GM21515 (cell line): ENCODE measurements at regions not wholly inside any gene's neighbourhood (a gene's known extent, or its start where the extent isn't known, plus 50 kb on each side); places are given as distances from the start of the nearest gene placed in this dataset.
"Not testable (repeated sequence)": the region's sequence is repeated elsewhere in the genome, so short reads cannot be mapped to it uniquely, and the experiment has no call there.

Experiments used
- ATAC-seq: cut with Tn5 transposase; IDR thresholded peaks from one replicate; pipeline ENCODE4 v1.9.1; 2021; ENCODE audit not compliant: unreplicated experiment

- not testable (repeated sequence) for ATAC-seq
These were observed 251.3 kb downstream of the TP53TG3F start for GRCh38 chr16:33710696-33711087.

GRCh38 chr16:33711616-33712015 lies 252.2 kb downstream of the TP53TG3F start:
- not testable (repeated sequence) for ATAC-seq

- ATAC-seq = not testable (repeated sequence)
These were observed 252.9 kb downstream of the TP53TG3F start for GRCh38 chr16:33712308-33712707.

- ATAC-seq = not testable (repeated sequence)
These were observed 253.7 kb downstream of the TP53TG3F start for GRCh38 chr16:33712851-33713709.

- ATAC-seq = not testable (repeated sequence)
These were observed 254.5 kb downstream of the TP53TG3F start for GRCh38 chr16:33713710-33714538.

- ATAC-seq = not testable (repeated sequence)
These were observed 271.8 kb downstream of the TP53TG3F start for GRCh38 chr16:33731167-33731566.

DNA sequence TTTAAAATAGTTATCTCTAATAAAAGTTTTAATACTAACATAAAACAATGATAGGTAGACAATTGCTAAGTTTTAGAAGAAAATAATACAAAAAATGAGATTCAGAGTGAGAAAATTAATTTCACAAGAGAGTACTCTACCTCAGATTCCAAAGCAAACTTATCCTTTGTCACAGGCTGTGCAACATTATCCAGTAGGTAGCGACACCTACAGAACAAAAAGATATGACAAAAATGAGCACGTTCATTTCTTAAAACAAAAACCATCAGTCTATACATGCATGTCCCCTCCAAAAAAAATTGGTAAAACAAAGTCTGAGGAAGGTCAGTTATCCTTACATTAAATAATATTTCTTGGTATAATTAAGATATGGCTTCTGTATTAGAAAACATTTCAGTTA lies 275.2 kb downstream of the TP53TG3F start:
- not testable (repeated sequence) for ATAC-seq

DNA sequence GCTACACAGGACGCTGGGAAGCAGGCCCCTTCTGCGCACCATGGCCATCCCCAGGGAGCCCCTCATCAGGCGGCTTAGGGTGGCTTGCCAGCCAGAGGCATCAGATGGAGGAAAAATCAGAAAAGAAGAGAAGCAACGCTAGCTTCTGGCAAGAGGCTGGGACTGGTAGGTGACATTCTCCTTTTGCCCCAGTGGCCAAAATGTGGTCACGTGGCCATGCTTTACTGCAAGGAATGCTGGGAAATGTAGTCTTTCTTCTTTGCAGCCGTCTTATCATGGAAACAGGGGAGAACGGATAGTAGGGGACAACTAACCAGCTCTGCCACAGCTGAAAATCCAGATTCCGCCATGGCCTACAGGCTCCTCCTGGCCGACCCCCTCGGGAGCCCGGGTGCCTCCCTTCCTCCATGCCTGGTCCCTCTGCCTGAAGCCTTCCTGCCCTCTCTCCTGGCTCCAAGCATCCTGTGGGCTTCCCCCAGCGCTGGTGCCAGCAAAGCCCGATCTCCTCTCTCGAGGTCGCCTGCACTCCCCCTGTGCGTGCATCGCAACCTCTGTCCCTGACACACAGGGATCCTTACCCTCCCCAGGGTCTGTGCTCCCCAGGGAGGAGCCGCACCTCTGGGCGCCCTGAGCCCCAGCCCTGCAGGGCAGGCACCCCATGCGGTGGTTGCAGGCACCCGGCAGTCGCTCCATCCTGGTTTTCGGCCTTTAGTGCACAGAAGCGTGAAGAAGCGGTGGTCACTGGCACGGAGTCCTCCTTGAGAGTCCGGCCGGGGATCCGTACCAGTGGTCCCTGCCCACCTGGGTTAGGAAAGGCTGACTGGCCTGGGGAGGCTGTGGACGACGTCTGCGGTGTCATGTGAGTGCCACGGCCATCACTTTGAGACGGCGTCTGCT lies 307.7 kb downstream of the TP53TG3F start:
- not testable (repeated sequence) for ATAC-seq

DNA sequence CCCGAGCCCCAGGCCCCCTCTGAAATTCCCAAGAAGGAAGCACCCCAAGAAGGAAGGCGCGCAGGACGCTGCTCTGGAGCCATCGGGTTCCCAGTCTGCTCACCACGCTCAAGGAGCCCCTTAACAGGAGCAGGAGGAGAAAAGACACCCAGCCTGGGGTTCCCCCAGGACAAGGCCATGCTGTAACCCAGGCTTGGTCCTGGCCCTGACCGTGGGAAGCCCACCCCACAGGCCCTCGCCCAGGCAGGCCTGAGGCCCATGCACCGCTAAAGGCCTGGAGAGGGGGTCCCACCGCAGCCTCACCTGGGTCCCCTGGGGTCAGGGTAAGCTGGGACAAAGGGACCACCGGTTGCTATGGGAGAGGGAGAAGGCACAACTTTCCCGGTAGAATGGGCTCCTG lies 309.3 kb downstream of the TP53TG3F start:
- ATAC-seq = not testable (repeated sequence)

- not testable (repeated sequence) for ATAC-seq
These were observed 309.9 kb downstream of the TP53TG3F start for GRCh38 chr16:33769180-33769846.

- not testable (repeated sequence) for ATAC-seq
These were observed 311.1 kb downstream of the TP53TG3F start for GRCh38 chr16:33770478-33770877.

- not testable (repeated sequence) for ATAC-seq
These were observed 311.8 kb downstream of the TP53TG3F start for GRCh38 chr16:33771211-33771610.

- not testable (repeated sequence) for ATAC-seq
These were observed 314.6 kb downstream of the TP53TG3F start for GRCh38 chr16:33773966-33774365.

DNA sequence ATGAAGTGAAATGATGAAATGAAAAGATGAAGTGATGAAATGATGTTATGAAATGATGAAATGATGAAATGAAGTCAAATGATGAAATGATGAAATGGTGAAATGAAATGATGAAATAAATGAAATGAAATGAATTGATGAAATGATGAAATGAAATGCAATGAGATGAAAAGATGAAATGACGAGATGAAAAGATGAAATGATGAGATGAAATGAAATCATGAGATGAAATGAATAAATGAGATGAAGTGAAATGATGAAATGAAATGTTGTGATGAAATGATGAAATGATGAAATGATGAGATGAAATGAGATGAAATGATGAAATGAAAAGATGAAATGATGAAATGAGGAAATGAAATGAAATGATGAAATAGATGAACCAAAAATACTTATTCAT lies 315.3 kb downstream of the TP53TG3F start:
- not testable (repeated sequence) for ATAC-seq

- not testable (repeated sequence) for ATAC-seq
These were observed 357.0 kb downstream of the TP53TG3F start for GRCh38 chr16:33816328-33816944.

DNA sequence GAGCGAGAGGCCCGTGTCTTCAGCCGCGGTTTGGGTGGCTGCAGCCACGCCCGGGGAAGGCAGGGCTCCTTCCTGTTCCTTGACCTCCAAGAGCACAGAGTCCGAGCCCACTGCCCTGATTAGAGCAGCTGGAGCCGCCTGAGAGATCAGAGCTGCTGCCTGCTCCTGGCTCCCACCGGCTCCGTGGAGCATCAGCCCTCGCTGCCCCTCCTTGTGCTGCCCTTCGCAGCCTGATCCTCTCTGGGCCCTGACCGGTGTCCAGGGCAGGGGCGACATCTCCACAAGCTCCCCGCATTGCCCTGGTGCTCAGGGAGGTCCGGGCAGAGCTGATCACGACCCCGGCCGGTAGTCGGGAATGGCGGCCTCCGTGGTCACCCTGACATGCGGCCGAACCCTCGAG lies 365.3 kb downstream of the TP53TG3F start:
- not testable (repeated sequence) for ATAC-seq

DNA sequence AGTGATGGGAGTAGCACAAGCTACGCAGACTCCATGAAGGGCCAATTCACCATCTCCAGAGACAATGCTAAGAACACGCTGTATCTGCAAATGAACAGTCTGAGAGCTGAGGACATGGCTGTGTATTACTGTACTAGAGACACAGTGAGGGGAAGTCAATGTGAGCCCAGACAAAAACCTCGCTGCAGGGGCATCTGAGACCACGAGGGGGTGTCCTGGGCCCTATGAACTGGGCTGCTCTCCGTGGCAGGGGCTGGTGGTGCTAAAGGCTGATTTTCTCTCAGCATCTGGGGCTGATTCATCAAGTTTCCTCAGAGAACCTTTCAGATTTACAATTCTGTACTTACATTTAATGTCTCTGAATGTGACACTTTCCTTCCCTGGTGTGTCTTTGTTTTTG lies 368.1 kb downstream of the TP53TG3F start:
- ATAC-seq = not testable (repeated sequence)

DNA sequence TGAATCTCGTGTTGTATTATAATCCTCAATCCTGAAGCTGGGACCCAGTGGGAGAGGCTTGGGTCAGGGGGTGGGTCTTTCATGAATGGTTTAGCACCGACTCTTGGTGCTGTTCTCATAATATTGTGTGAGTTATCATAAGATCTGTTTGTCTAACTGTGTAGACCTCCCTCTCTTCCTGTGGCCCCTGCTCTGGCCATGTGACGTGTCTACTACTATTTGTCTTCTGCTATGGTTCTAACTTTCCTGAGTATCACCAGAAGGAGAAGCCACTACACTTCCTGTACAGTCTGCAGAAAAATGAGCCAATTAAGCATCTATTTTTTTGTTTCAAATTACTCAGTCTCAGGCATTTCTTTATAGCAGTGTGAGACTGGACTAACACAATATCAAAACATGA lies 379.7 kb downstream of the TP53TG3F start:
- ATAC-seq = not testable (repeated sequence)

- ATAC-seq = not testable (repeated sequence)
These were observed 385.1 kb downstream of the TP53TG3F start for GRCh38 chr16:33844533-33844932.
